NCI-H2107 (cell line): ENCODE measurements at regions not wholly inside any gene's neighbourhood (a gene's known extent, or its start where the extent isn't known, plus 50 kb on each side); places are given as distances from the start of the nearest gene placed in this dataset.
"Not testable (repeated sequence)": the region's sequence is repeated elsewhere in the genome, so short reads cannot be mapped to it uniquely, and the experiment has no call there.

Experiments
- DNase-seq: peaks from one replicate; lab custom pipeline; 2025; lab: John Stamatoyannopoulos, UW

DNA sequence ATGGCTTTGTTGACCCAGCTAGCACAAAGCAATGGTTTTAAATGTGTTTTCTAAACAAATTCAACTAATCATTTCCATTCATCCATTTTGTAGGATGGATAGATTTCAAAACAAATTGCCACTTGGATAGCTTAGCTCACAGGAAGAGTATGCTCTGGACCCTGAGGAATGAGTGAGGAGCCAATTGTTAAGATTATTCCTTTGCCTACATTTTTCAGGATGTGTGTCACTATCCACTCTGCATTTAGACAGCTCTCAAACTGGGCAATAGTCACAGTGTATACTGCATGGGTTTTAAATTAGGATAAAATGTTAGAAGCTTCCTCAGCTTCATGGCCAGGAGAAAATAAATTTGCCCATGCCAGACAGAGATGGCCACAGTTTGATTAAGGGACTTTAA lies 605.6 kb upstream of the TEX47 start:
- no peak for DNase-seq

DNA sequence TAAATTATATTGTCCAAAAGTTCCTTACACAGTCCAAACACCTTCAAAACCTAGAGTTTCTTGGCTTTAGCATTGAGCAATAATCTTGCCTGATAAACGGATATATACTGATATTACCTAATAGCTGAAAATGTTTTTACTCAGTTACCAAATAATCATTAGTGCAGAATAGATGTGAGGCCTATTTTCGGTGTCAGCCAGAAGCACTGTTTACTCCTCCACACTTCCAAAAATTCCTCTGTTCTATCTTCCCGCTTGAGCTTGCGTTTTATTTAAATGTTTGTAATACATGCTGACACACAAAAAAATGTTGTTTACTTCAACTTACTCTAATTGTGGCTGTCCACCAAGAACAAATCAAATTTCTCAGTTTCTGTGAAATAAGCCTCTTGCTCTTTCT lies 606.2 kb upstream of the TEX47 start:
- DNase-seq, result no peak

DNA sequence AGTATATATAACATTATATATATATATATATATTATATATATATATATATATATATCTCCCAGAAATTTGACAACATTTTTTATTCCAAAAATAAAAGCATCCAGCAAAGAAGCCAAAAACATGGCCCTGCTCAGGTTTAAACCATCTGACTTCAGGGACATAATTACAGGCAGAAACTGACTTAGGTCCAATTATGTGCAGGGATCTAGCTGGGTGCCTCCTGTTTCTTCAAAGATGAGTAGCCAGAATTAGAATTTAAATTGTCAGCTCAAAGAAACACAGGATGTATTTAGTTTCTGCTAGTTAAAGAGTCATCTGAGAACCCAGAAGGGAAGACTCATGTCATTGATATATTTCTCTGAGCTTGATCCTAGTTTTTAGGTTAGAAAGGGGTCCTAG lies 656.4 kb upstream of the TEX47 start:
- no peak for DNase-seq

DNA sequence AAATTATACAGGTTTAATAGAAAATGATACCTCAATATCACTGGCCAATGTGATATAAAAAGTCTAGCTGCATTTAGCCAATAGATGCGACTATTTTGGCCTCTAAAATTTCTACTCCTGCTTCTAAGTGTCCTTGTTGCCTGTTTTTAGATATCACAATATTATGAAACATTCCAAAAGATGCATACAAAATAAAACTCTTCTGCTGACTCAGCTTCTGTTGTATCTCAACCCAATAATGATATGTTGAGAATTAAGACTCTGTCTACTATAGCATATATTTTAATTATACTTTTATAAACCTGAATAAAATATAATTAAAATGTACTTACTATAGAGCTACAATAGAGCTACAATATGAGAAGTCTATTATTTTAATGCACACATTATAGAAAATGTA lies 661.0 kb upstream of the TEX47 start:
- DNase-seq, result no peak

DNA sequence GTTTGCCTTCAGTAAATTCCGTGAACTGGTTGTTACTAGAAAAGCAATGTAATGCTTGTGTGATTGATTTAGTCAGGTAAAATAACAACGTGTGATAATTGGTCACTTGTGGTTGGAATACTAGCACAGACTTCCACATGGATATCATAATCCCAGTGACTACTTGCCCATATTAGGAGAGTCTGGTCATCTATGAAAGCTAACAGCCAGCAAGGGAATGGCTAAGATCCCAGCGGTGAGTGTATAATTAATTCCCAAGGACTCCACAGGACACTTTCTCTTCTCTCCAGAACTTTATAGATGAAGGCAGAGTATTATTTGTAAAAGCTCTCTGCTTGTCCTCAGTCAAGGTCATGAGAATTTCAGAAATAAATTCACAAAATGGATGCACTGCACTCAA lies 662.6 kb upstream of the TEX47 start:
- DNase-seq, result no peak

DNA sequence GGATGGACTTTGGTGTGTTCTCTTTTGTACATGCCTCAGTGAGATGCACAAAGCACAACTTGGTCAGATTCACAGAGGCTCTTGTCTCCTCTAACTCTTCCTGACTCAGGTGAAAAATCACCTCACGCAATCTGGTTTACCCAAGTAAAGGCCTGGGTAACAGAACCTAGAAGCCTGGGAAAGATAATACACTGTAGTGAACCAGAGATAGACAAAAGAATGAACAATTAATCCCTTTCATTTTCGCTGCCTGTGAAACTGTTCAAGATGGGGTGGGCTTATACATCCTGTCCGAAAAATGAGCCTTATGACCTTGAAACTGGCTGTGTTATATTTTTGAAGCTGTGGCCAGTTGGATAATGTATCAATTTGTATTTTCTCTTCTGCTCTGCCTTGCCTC lies 678.9 kb upstream of the TEX47 start:
- no peak for DNase-seq

DNA sequence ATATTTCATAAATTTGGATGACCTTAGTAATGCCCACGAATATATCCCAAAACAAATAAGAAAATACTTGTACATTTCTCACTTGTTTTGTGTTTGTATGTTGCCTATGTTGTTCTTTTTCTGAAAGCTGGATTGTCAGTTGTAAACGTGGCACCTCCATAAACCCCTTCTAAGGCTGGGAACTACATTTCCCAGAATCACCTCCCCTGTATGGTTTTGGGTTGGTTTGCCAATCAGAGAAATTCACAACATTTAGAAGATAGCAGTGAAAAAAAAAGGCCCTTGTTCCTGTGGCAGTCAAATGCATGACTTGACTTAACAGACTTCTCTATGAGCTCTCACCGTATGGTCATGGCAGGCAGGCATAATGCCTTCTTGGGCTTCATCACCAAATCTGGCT lies 676.3 kb upstream of the STEAP1 start:
- DNase-seq, result no peak

DNA sequence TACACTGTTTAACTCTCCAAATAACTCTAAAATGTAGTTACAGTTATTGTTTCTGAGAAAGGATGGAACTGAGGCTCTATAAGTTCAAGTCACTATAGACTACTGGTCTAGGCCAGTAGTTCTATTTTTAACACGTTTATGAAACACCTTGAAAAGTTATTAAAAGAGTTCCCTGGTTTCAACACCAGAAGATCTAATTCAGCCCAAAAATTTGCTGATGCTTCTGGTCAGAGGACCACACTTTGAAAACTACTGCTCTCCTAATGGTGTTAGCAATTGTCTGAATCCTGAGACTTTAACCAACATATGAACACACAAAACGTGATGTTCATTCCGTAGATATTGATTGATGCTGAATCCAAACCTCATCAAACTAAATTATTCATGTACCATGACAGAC lies 658.6 kb upstream of the STEAP1 start:
- DNase-seq, result no peak

DNA sequence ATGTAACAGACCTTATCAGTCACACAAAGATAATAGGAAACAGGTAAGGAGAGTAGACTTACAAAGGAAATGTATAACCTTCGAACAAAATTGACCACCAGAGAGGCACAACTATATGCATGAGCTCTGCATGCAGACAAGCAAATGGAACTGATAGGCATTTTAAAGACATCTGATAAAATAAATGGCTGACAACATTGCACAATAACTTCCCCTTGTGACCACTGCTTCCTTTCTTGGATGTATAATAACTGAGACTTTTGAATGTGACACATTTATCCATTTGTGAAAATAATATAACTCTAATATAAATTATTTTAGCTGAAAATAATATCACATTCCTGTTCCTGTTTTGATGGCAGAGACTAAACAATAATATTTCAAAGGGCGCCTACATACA lies 654.2 kb upstream of the STEAP1 start:
- no peak for DNase-seq

DNA sequence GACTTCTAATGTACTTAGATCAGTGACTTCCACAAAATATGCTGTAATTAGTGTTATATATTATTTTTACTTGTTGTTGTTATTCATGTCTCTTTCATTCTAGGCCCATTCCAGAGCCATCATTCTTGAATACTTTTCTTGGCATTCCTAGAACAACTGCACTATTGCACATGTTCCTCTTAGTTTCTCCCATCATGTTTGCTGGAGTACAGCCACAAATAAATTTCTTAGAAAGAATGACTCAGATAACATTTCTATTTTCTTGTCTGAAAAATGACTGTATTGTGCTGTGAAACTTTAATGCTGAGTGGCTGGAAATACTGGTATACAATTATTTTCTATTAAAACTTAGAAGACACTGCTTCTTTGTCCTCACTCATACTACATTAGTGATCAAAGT lies 651.0 kb upstream of the STEAP1 start:
- DNase-seq, result no peak

DNA sequence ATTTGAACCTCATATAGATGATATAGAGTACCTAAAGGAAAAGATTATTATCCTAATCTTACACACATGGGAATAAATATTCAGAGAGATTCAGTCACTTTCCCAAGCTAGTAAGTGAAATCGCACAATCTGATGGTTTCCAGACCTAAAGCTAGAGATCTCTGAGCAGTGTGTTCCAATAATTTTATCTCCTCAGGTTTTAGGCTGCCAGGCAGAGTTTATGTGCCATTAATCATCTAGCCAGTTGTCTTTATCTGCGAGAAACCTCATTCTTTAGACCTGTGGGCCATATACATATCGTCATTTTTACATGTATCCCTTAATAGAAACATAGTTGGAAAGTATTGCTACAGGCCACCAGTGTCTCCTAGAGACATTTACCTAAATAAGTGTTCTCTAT lies 647.2 kb upstream of the STEAP1 start:
- no peak for DNase-seq

DNA sequence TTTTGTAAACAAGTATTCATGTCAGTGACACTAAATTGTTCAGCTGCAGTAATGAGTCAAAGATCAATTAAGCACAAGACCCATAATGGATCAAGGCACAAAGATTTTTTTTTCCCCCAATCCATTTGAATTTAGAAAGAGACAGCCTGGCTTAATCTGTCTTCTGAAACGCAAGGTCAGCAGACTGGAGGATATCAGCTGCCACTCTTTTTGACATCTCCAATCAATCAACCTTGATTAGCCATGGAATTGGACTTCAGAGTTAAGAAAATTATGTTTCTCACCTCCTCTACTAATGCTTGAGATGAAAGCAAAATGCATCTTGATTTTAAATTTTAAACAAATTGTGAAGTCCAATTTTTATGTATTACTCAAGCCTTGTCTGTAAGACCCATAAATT lies 642.4 kb upstream of the STEAP1 start:
- DNase-seq, result no peak

DNA sequence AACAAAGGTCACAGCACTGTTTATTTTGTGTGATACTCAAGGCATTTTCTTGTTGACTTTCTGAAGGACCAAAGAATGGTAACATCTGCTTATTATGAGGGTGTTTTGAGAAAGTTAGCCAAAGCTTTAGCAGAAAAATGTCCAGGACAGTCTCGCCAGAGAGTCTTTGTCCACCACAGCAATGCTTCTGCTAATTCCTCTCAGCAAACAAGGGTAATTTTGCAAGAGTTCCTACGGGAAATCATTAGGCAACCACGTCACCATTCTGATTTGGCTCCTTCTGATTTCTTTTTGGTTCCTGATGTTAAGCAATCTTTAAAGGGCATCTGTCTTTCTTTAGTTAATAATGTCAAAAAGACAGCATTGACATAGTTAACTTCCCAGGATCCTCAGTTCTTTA lies 639.3 kb upstream of the STEAP1 start:
- no peak for DNase-seq

DNA sequence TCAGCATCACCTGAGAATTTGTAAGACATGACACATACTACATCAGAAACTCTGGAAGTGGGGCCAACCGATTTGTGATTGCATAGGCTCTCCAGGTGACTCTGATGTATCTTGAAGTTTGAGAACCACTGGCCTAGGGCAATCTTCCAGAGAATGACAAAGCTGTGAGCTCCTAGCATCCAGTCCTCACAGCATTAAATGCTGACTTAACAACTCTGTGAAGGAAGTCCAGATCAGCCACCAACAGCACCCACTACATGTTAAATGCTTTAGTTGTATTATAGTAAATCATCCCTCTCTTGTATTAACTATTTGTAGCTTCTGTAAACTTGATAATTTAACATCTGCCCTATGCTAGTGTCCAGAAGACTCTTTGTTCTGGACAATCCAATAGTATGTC lies 636.5 kb upstream of the STEAP1 start:
- no peak for DNase-seq

DNA sequence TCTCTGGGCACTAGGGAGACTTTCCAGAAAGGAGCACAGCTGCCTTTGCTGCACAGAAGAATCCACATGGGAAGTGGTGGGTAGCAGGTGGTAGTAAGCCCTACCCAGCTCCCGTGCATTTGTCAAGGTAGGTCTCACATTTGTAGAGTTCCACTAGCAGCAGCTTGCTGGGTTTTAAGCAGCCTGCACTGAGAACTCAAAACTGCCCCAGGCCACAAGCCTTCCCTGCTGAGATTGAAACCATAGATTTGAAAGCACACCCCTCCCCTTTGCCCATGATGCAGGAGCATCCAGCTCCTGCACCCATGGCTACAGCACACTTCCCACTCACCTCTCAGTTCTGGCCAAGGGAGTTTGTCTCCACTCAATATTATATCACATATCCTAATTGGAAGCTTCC lies 604.5 kb upstream of the STEAP1 start:
- DNase-seq, result no peak

DNA sequence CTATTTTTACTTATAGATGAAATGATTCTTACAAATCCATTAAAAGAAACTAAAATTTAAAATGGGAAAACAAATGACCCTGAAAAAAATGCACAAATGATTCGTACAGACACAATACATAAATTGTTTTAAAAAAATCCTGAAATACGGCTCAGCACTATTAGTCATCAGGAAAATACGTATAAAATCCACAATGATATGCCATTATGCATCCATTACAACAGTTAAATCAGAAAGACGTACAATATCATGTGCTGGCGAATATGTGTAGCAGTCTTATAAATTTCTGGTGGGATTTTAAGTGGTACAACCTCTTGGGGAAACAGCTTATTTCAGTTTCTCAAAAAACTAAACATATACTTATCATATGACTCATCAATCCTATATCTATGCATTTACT lies 600.1 kb upstream of the STEAP1 start:
- DNase-seq, result no peak

DNA sequence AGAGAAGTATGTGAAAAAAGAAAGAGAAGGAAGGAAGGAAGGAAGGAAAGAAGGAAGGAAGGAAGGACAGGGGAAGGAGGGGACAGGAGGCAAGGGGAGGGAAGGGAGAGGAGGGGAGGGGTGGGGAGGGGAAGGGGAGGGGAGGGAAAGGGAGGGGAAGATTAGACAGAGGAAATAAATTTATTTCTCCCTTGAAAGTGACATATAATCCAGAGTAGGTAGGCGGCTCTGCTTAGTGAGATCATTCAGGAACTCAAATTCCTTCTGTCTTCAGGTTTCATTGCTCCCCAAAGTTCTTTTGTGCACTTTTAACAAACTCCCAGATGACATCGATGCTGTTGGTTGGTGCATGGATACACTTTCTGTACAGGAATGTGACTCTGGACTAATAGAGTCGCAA lies 594.7 kb upstream of the STEAP1 start:
- DNase-seq, result no peak

DNA sequence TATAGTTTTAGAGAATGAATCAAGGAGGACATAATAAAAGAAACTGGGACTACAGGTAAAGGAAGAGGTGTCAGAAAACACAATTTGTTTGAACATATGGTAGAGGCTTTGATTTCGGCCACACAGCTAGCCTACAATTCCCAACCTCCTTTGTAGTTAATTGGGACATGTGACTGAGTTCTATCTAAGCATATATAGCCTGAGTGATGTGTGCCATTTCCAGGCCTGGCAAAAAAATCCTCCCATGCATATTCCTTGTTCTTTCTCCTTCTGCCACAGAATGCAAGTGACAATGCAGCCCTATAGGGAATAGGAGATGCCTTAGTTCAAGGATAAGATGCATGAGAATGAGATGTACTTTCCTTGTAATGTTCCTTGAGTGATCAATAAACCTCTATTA lies 590.7 kb upstream of the STEAP1 start:
- DNase-seq, result no peak

DNA sequence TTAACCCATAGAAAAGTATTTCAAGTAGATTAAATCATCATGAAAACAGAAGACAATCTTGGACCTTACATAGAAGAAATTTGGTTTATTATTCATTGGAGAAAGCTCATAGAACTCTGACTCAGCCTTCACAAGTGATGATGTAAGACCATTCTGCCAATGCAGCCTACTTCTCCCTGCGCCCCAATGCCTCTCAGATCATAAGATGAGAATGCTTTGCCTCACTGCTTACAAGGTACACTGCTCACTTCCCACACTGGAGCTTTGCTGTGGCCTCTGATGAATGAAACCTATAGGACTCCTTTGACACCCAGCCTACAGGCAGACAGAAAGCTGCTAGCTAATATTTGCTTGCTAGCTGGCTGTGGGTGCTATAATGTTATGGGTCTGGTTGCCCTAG lies 569.4 kb upstream of the STEAP1 start:
- no peak for DNase-seq

DNA sequence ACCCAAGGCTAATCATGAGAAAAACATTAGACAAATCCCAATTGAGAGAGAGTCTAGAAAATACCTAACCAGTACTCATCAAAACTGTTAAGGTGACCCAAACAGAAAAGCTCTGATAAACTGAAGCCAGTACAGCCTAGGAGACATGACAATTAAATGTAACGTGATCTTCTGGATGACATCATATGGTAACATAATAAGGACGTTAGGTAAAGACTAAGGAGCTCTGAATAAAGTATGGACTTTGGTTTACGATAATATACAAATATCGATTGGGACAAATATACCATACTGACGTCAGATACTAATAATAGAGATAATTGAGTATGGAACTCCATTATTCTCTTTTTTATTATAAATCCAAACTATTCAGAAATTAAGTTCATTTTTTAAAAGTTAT lies 561.1 kb upstream of the STEAP1 start:
- no peak for DNase-seq

DNA sequence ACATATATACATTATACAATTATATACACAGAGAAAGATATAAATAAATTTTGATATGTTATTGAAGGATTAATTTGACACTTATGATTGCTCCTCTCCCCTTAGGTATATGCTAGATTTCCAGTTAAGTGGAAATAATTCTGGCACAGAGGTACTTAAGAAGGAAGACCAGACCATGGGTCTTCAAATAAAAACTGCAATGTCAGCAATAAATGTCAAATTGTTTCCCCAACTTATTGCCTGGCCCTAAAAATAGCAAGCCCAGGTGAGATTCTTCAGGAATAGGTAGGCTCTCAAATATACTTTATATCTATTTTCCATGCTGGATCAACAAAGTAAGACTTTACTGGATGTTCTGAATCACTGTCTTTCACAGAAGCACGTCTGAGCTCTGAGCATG lies 551.3 kb upstream of the STEAP1 start:
- DNase-seq, result no peak

DNA sequence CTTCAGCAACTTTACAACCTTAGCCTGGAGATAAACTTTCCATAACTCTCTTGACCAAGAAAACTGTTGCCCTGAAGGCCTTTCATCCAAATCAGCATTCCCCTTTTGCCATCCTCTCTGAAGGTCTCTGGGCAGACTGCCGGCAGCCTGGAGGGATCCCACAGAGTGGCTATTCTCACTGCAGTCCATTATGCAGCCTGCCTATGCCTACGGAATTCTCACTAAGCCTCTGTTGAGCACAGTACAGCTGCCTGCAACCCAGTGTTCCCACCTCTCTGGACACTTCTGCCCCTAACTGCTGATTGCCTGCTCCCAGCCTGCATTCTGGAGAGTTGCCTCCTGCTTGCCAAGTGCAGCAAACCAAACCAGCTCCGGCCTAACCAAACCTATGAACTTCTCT lies 548.9 kb upstream of the STEAP1 start:
- DNase-seq, result no peak

DNA sequence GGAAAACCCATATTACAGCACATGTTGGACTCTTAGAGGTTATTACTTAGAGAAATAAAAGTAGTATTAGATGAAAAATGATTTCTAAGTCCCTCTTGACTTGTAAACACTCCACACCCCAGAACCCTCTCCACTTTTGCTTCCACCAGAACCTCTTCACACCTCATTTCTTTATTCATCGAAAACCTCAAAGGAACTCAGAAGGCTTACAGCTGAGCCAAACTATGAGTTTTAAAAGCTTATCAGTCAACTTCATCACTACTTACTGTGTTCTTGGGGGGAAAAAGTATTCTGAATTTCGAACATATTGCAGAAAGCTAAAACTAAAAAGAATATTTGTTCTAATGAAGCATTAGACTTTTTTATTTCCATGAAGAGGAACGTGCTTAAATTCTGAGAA lies 547.8 kb upstream of the STEAP1 start:
- no peak for DNase-seq

DNA sequence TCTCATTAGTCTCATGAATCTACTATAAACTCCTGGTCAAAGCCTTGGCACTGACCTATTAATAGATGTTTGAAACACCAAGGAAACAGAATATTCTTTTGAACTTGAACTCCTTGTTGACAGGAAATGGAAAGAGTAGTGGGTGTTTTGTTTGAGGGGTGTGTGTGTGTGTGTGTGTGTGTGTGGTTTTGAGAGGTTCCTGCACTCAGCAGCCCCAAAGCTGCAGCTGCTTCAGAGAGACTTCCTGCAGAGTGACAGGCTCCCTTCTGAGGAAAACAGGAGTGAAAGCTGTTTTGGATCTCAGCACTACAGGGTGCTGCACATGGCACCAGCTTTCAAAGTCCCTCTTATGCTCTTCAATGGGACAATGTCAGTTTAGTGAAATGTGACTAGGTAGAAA lies 546.5 kb upstream of the STEAP1 start:
- no peak for DNase-seq

DNA sequence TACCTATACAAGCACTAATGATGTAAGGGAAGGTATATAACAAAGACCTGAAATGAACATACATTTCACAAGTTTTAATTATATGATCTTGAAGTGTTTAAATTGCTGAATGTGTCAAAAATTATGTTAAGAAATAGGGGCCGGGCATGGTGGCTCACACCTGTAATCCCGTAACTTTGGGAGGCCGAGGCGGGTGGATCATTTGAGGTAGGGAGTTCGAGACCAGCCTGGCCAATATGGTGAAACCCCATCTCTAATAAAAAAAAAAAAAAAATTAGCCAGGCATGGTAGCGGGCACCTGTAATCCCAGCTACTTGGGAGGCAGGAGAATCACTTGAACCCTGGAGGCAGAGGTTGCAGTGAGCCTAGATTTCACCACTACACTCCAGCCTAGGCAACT lies 537.4 kb upstream of the STEAP1 start:
- DNase-seq, result not testable (repeated sequence)

DNA sequence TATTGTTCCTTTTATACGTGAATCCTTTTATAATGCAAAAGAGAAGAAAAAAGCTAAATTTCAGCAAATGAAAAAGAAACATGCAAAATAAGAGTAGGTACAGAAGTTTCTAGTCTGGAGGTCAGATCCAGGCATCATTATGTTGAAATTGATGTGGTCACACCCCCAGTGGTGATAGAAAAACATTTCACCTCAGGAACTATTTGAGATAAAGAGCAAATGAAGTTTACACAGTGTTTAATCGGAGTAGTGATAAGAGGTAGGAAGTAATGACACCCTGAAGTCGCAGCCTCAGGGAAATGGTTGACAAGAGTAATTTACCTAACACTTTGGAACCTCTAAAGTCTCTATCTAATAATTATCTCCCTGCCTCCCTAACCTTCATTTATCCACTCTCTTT lies 536.0 kb upstream of the STEAP1 start:
- DNase-seq, result no peak
